ENCODE measurements at regions not wholly inside any gene's neighbourhood (a gene's known extent, or its start where the extent isn't known, plus 50 kb on each side); places are given as distances from the start of the nearest gene placed in this dataset.

- Histone ChIP-seq H3K4me1 (no peaks in the 10 kb centered on the region), H3K27me3 (no peaks in the 10 kb centered on the region), H3K36me3 (replicated peaks in 1 of 2; ENCODE audit: insufficient read depth in 1 of 2, low read depth in 2 of 2) (no peaks in the 10 kb centered on the region), H3K4me3 (no peak overlapping the region), H3K9me3 (no peaks in the 10 kb centered on the region), H3K27ac (no peak overlapping the region)
- 73 to 78% methylated on average over 5 of the region's 5 CpGs for WGBS, 2 donors
- ATAC-seq (no peak), DNase-seq (no peak)
- TF ChIP-seq, protein P1, sequence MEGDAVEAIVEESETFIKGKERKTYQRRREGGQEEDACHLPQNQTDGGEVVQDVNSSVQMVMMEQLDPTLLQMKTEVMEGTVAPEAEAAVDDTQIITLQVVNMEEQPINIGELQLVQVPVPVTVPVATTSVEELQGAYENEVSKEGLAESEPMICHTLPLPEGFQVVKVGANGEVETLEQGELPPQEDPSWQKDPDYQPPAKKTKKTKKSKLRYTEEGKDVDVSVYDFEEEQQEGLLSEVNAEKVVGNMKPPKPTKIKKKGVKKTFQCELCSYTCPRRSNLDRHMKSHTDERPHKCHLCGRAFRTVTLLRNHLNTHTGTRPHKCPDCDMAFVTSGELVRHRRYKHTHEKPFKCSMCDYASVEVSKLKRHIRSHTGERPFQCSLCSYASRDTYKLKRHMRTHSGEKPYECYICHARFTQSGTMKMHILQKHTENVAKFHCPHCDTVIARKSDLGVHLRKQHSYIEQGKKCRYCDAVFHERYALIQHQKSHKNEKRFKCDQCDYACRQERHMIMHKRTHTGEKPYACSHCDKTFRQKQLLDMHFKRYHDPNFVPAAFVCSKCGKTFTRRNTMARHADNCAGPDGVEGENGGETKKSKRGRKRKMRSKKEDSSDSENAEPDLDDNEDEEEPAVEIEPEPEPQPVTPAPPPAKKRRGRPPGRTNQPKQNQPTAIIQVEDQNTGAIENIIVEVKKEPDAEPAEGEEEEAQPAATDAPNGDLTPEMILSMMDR (IDR thresholded peaks at IDR 0.05) = no peak
- no peak for TF ChIP-seq POLR2A (IDR thresholded peaks at IDR 0.05)
- intact Hi-C loops (cut with DNase I) = no loop called here
Measured at GRCh38 chr5:2688586-2688985, 62.9 kb downstream of the IRX2 start.

- TF ChIP-seq, protein P1 (IDR thresholded peaks at IDR 0.05) = no peak
- TF ChIP-seq POLR2A (IDR thresholded peaks at IDR 0.05) = no peak
Measured at GRCh38 chr5:2687746-2688145, 63.7 kb downstream of the IRX2 start.

GRCh38 chr5:2686321-2687124 lies 65.0 kb downstream of the IRX2 start:
- Histone ChIP-seq H3K27ac (no peak overlapping the region), H3K4me3 (no peak overlapping the region), H3K9me3 (no peaks in the 10 kb centered on the region), H3K4me1 (no peaks in the 10 kb centered on the region), H3K27me3 (no peaks in the 10 kb centered on the region), H3K36me3 (replicated peaks in 1 of 2; ENCODE audit: insufficient read depth in 1 of 2, low read depth in 2 of 2) (no peaks in the 10 kb centered on the region)
- ATAC-seq = no peak
- TF ChIP-seq POLR2A (IDR thresholded peaks at IDR 0.05) = no peak
- TF ChIP-seq, protein P1 (IDR thresholded peaks at IDR 0.05) = no peak
- 25 to 31% methylated on average over 22 to 28 of the region's 28 CpGs for WGBS, 2 donors
- intact Hi-C loops (cut with DNase I) = no loop called here
- DNase-seq = no peak

More at GRCh38 chr5:2687746-2688145, 63.7 kb downstream of the IRX2 start:
- no peak overlapping the region for H3K4me3 ChIP-seq
- H3K4me1 ChIP-seq = no peaks in the 10 kb centered on the region
- WGBS, 2 donors = 73 to 78% methylated on average over 7 of the region's 7 CpGs
- H3K27me3 ChIP-seq = no peaks in the 10 kb centered on the region
- ATAC-seq (no peak), DNase-seq (no peak)
- intact Hi-C loops (cut with DNase I) = no loop called here
- no peak overlapping the region for H3K27ac ChIP-seq
- no peaks in the 10 kb centered on the region for H3K9me3 ChIP-seq
- H3K36me3 ChIP-seq (replicated peaks in 1 of 2; ENCODE audit: insufficient read depth in 1 of 2, low read depth in 2 of 2) = no peaks in the 10 kb centered on the region

GRCh38 chr5:2685651-2686272 lies 65.7 kb downstream of the IRX2 start:
- WGBS, 2 donors = 38 to 40% methylated on average over 2 to 4 of the region's 4 CpGs
- H3K4me1 ChIP-seq = no peaks in the 10 kb centered on the region
- intact Hi-C loops (cut with DNase I) = no loop called here
- H3K27ac ChIP-seq = no peak overlapping the region
- no peak overlapping the region for H3K4me3 ChIP-seq
- H3K36me3 ChIP-seq (replicated peaks in 1 of 2; ENCODE audit: insufficient read depth in 1 of 2, low read depth in 2 of 2) = no peaks in the 10 kb centered on the region
- ATAC-seq = peak; percentile 6
- no peaks in the 10 kb centered on the region for H3K9me3 ChIP-seq
- DNase-seq = no peak
- H3K27me3 ChIP-seq = no peaks in the 10 kb centered on the region
- TF ChIP-seq POLR2A (IDR thresholded peaks at IDR 0.05) = no peak
- TF ChIP-seq, protein P1 (IDR thresholded peaks at IDR 0.05) = no peak

Measured in body of pancreas (tissue), 4 donors.